GM23338 (cell line): ENCODE measurements at regions not wholly inside any gene's neighbourhood (a gene's known extent, or its start where the extent isn't known, plus 50 kb on each side); places are given as distances from the start of the nearest gene placed in this dataset.

Experiments
- ATAC-seq: fragments of 200-7000 bp; cut with Tn5 transposase; 3 replicates; pipeline ENCODE4 v1.9.1; 2020
- DNase-seq: peaks from one replicate; pipeline ENCODE4 v3.0.0-alpha.2; 2015; ENCODE audit warnings: low spot score
- H2AFZ ChIP-seq: fragments of 200-600 bp; sonication (generic); 2 replicates; pipeline ENCODE4 v1.8.0; 2016; ENCODE audit warnings: antibody characterized with exemption, mild to moderate bottlenecking, moderate library complexity
- H3F3A ChIP-seq: fragments of 200-600 bp; sonication (generic); replicated peaks from 2 replicates; pipeline ENCODE4 v1.8.0; 2017; ENCODE audit warnings: antibody characterized with exemption, mixed run types, low read depth
- H3K27ac ChIP-seq: fragments of 200-600 bp; sonication (generic); 2 replicates; pipeline ENCODE4 v1.6.1; 2016; ENCODE audit warnings: low read depth
- H3K27me3 ChIP-seq: fragments of 200-600 bp; sonication (generic); 2 replicates; pipeline ENCODE4 v1.8.0; 2016; ENCODE audit warnings: mild to moderate bottlenecking, mixed run types, moderate library complexity; ENCODE audit not compliant: insufficient read depth
- H3K36me3 ChIP-seq: fragments of 200-600 bp; sonication (generic); 2 replicates; pipeline ENCODE4 v1.8.0; 2016; ENCODE audit warnings: mild to moderate bottlenecking; ENCODE audit not compliant: insufficient read depth
- H3K4me1 ChIP-seq: fragments of 200-600 bp; sonication (generic); 2 replicates; pipeline ENCODE4 v1.8.0; 2016; ENCODE audit warnings: mild to moderate bottlenecking, moderate library complexity; ENCODE audit not compliant: insufficient read depth
- H3K4me2 ChIP-seq: fragments of 200-600 bp; sonication (generic); 2 replicates; pipeline ENCODE4 v1.7.1; 2017; ENCODE audit warnings: mixed run types
- H3K4me3 ChIP-seq: fragments of 200-600 bp; sonication (generic); 2 replicates; pipeline ENCODE4 v1.6.1; 2016; ENCODE audit warnings: mixed run types
- H3K79me2 ChIP-seq: fragments of 200-600 bp; sonication (generic); replicated peaks from 2 replicates; pipeline ENCODE4 v1.8.0; 2017; ENCODE audit warnings: mild to moderate bottlenecking; ENCODE audit not compliant: insufficient read depth
- H3K9me2 ChIP-seq: fragments of 200-600 bp; sonication (generic); 2 replicates; pipeline ENCODE4 v1.8.0; 2017; ENCODE audit not compliant: insufficient read depth
- H4K20me1 ChIP-seq: fragments of 200-600 bp; sonication (generic); replicated peaks from 2 replicates; pipeline ENCODE4 v1.8.0; 2017; ENCODE audit warnings: mild to moderate bottlenecking; ENCODE audit not compliant: insufficient read depth
- H3K27ac Mint-ChIP-seq: 2 replicates; pipeline ENCODE4 v1.8.0; 2020; ENCODE audit warnings: inconsistent platforms, mild to moderate bottlenecking, moderate library complexity, mixed read lengths
- H3K27me3 Mint-ChIP-seq: 3 replicates; pipeline ENCODE4 v1.8.0; 2022; ENCODE audit warnings: low read depth, mild to moderate bottlenecking, moderate library complexity, mixed read lengths, inconsistent platforms; ENCODE audit not compliant: insufficient read depth, poor library complexity
- H3K36me3 Mint-ChIP-seq: 3 replicates; pipeline ENCODE4 v1.8.0; 2021; ENCODE audit warnings: low read depth, mild to moderate bottlenecking, inconsistent platforms, moderate library complexity, mixed read lengths
- H3K4me1 Mint-ChIP-seq: 3 replicates; pipeline ENCODE4 v1.8.0; 2020; ENCODE audit warnings: mild to moderate bottlenecking, inconsistent platforms, mixed read lengths
- H3K4me3 Mint-ChIP-seq: 3 replicates; pipeline ENCODE4 v1.8.0; 2021; ENCODE audit warnings: moderate library complexity, mild to moderate bottlenecking, inconsistent platforms, mixed read lengths
- H3K9me3 Mint-ChIP-seq: 3 replicates; pipeline ENCODE4 v1.8.0; 2020; ENCODE audit warnings: moderate library complexity, mild to moderate bottlenecking, inconsistent platforms, mixed read lengths
- CREB1 ChIP-seq: fragments of 250-450 bp; sonication (Bioruptor Pico); IDR thresholded peaks from 2 replicates; pipeline ENCODE4 v1.5.0; 2020; ENCODE audit warnings: low read depth, mild to moderate bottlenecking, moderate library complexity
- CTCF ChIP-seq, 2 experiments: fragments of 200-600 bp in 1 of 2; sonication (generic) in 1 of 2; conservative IDR thresholded peaks; 2 replicates each; pipeline versions ENCODE4 v1.5.1 to v1.6.1; 2016 to 2017; ENCODE audit warnings: antibody characterized with exemption in 2 of 2, low read depth in 2 of 2, mild to moderate bottlenecking in 2 of 2, moderate library complexity in 1 of 2
- ETS1 ChIP-seq: IDR thresholded peaks from 2 replicates; pipeline ENCODE4 v1.6.1; 2016; ENCODE audit warnings: antibody characterized with exemption
- EZH2phosphoT487 ChIP-seq: fragments of 200-600 bp; sonication (generic); IDR thresholded peaks from one replicate; pipeline ENCODE4 v1.8.1; 2018; ENCODE audit warnings: antibody characterized with exemption; ENCODE audit not compliant: unreplicated experiment
- NANOG ChIP-seq: IDR thresholded peaks from 2 replicates; pipeline ENCODE4 v1.6.1; 2016; ENCODE audit warnings: antibody characterized with exemption, borderline replicate concordance
- POLR2AphosphoS5 ChIP-seq: IDR thresholded peaks from 2 replicates; pipeline ENCODE4 v1.6.1; 2016; ENCODE audit warnings: antibody characterized with exemption, low read depth
- REST ChIP-seq: IDR thresholded peaks from one replicate; pipeline ENCODE4 v1.6.1; 2018; ENCODE audit warnings: antibody characterized with exemption; ENCODE audit not compliant: unreplicated experiment
- STAT1 ChIP-seq: IDR thresholded peaks from one replicate; pipeline ENCODE4 v1.6.1; 2016; ENCODE audit warnings: antibody characterized with exemption; ENCODE audit not compliant: unreplicated experiment
- ZNF331 ChIP-seq: fragments of 250-450 bp; sonication (Bioruptor Pico); IDR thresholded peaks from 2 replicates; pipeline ENCODE4 v1.5.0; 2020; ENCODE audit warnings: low read depth, mild to moderate bottlenecking, moderate library complexity

GRCh38 chr2:12173943-12174340 is 427.5 kb downstream of the LPIN1 start (continued):
- no peak for TF ChIP-seq REST

GRCh38 chr2:12175323-12175722 is 428.9 kb downstream of the LPIN1 start:
- DNase-seq (no peak), ATAC-seq (no peak)
- no peaks in the 10 kb centered on the region for H3K9me3 Mint-ChIP-seq
- no peak overlapping the region for H3K27ac Mint-ChIP-seq
- peaks cover 6% of the 10 kb centered on the region; the same call in 2 of the 3 replicates for H3K4me1 Mint-ChIP-seq
- Histone ChIP-seq H3K9me2 (0 out of 2 replicates have a peak, but pooled peaks cover 5% of the 10 kb centered on the region), H4K20me1 (no peaks in the 10 kb centered on the region), H3K4me3 (no peak overlapping the region), H3K27me3 (no peaks in the 10 kb centered on the region), H3K4me1 (no peaks in the 10 kb centered on the region), H3K79me2 (no peaks in the 10 kb centered on the region), H2AFZ (no peak overlapping the region), H3K36me3 (no peaks in the 10 kb centered on the region), H3K27ac (no peak overlapping the region), H3K4me2 (no peak overlapping the region), H3F3A (no peaks in the 10 kb centered on the region)
- peaks cover 3% of the 10 kb centered on the region for H3K27me3 Mint-ChIP-seq
- H3K36me3 Mint-ChIP-seq = no peaks in the 10 kb centered on the region
- H3K4me3 Mint-ChIP-seq = no peak overlapping the region
- no peak for TF ChIP-seq STAT1
- TF ChIP-seq CTCF (conservative IDR thresholded peaks at IDR 0.05; ENCODE audit: low read depth in 2 of 2) = no peak
- TF ChIP-seq ZNF331 (CRISPR knock-in tag) = no peak
- TF ChIP-seq CREB1 (CRISPR knock-in tag) = no peak
- TF ChIP-seq REST = no peak
- TF ChIP-seq EZH2phosphoT487 = no peak
- no peak for TF ChIP-seq NANOG
- TF ChIP-seq POLR2AphosphoS5 = no peak
- no peak for TF ChIP-seq ETS1
